Mesendoderm (in vitro differentiated cells): ENCODE measurements at regions not wholly inside any gene's neighbourhood (a gene's known extent, or its start where the extent isn't known, plus 50 kb on each side); places are given as distances from the start of the nearest gene placed in this dataset.
"Not testable (repeated sequence)": the region's sequence is repeated elsewhere in the genome, so short reads cannot be mapped to it uniquely, and the experiment has no call there.

ENCODE experiments used
- DNase-seq: peaks from one replicate; pipeline ENCODE4 v3.0.0; 2013
- H2AK5ac ChIP-seq: 2 replicates; pipeline ENCODE4 v1.6.1; 2013; ENCODE audit warnings: low read length, inconsistent platforms
- H2BK120ac ChIP-seq: 2 replicates; pipeline ENCODE4 v1.6.1; 2013; ENCODE audit warnings: low read depth, mild to moderate bottlenecking, low read length, moderate library complexity, mixed read lengths
- H2BK15ac ChIP-seq: replicated peaks from 2 replicates; pipeline ENCODE4 v1.6.1; 2013; ENCODE audit warnings: low read depth, mild to moderate bottlenecking, moderate library complexity
- H2BK5ac ChIP-seq: 2 replicates; pipeline ENCODE4 v1.6.1; 2013; ENCODE audit warnings: low read length, inconsistent platforms
- H3K18ac ChIP-seq: 2 replicates; pipeline ENCODE4 v1.6.1; 2013; ENCODE audit warnings: mild to moderate bottlenecking, low read length, mixed read lengths
- H3K23ac ChIP-seq: one replicate; pipeline ENCODE4 v1.6.1; 2013; ENCODE audit warnings: low read length
- H3K27ac ChIP-seq: 2 replicates; pipeline ENCODE4 v1.5.1; 2013; ENCODE audit warnings: low read depth, mild to moderate bottlenecking, inconsistent platforms, low read length, moderate library complexity
- H3K27me3 ChIP-seq: 2 replicates; pipeline ENCODE4 v1.6.1; 2013; ENCODE audit warnings: low read length, control low read depth, mild to moderate bottlenecking, inconsistent platforms; ENCODE audit not compliant: insufficient read depth, poor library complexity
- H3K36me3 ChIP-seq: 2 replicates; pipeline ENCODE4 v1.6.1; 2013; ENCODE audit warnings: low read length, inconsistent platforms; ENCODE audit not compliant: control insufficient read depth, insufficient read depth
- H3K4ac ChIP-seq: one replicate; pipeline ENCODE4 v1.6.1; 2013; ENCODE audit warnings: low read depth, mild to moderate bottlenecking, low read length, moderate library complexity
- H3K4me1 ChIP-seq: 2 replicates; pipeline ENCODE4 v1.6.1; 2013; ENCODE audit warnings: low read depth, low read length, inconsistent platforms; ENCODE audit not compliant: control insufficient read depth
- H3K4me2 ChIP-seq: 2 replicates; pipeline ENCODE4 v1.6.1; 2013; ENCODE audit warnings: low read length
- H3K4me3 ChIP-seq: 2 replicates; pipeline ENCODE4 v1.5.1; 2013; ENCODE audit warnings: mild to moderate bottlenecking, low read length
- H3K56ac ChIP-seq: one replicate; pipeline ENCODE4 v1.6.1; 2013; ENCODE audit warnings: low read length
- H3K79me1 ChIP-seq: 2 replicates; pipeline ENCODE4 v1.6.1; 2013; ENCODE audit warnings: low read length, inconsistent platforms
- H3K79me2 ChIP-seq: 2 replicates; pipeline ENCODE4 v1.6.1; 2013; ENCODE audit warnings: mild to moderate bottlenecking, low read length; ENCODE audit not compliant: control insufficient read depth, insufficient read depth
- H3K9ac ChIP-seq: 2 replicates; pipeline ENCODE4 v1.6.1; 2013; ENCODE audit warnings: low read length, inconsistent platforms
- H4K5ac ChIP-seq: one replicate; pipeline ENCODE4 v1.6.1; 2013; ENCODE audit warnings: low read length
- H4K8ac ChIP-seq: one replicate; pipeline ENCODE4 v1.6.1; 2013; ENCODE audit warnings: low read depth, mild to moderate bottlenecking, control low read depth, low read length, moderate library complexity
- WGBS: extraction: QIAGEN DNeasy Blood & Tissue Kit; methylation state at CpG from one replicate; pipeline ENCODE4 v1.1.7; 2013; ENCODE audit warnings: low lambda C conversion rate, missing lambda C conversion rate; ENCODE audit not compliant: insufficient coverage; ENCODE audit errors: extremely low coverage; 5-methylcytosine and 5-hydroxymethylcytosine counted together

- H3K4me2 ChIP-seq, H3K27ac ChIP-seq, H3K56ac ChIP-seq, H3K23ac ChIP-seq, DNase-seq, H3K9ac ChIP-seq, H3K4ac ChIP-seq, H3K79me2 ChIP-seq, H3K4me3 ChIP-seq, H3K27me3 ChIP-seq, H3K4me1 ChIP-seq, H4K8ac ChIP-seq, H2BK5ac ChIP-seq, H4K5ac ChIP-seq, H3K79me1 ChIP-seq, H3K36me3 ChIP-seq, H2BK15ac ChIP-seq, H2BK120ac ChIP-seq, H3K18ac ChIP-seq, H2AK5ac ChIP-seq: not testable (repeated sequence)
- no CpG with 5 or more reads among the region's 2 CpGs for WGBS
Measured at GRCh38 chr1:220969281-220969680, 90.0 kb downstream of the HLX start.

GRCh38 chr1:220970311-220970710, 91.1 kb downstream of the HLX start:
- WGBS, result no CpG with 5 or more reads among the region's 4 CpGs
- H3K4me2 ChIP-seq, result no peak overlapping the region
- no peak overlapping the region for H3K4me3 ChIP-seq
- H3K23ac ChIP-seq, result no peak overlapping the region
- no peaks in the 10 kb centered on the region for H3K27me3 ChIP-seq
- no peak overlapping the region for H3K4ac ChIP-seq
- no peaks in the 10 kb centered on the region for H3K36me3 ChIP-seq
- no peak overlapping the region for H3K18ac ChIP-seq
- H3K27ac ChIP-seq, result no peak overlapping the region
- no peak for DNase-seq
- no peak overlapping the region for H2BK5ac ChIP-seq
- no peaks in the 10 kb centered on the region for H3K79me2 ChIP-seq
- no peak overlapping the region for H2BK15ac ChIP-seq
- no peaks in the 10 kb centered on the region for H3K79me1 ChIP-seq
- H2AK5ac ChIP-seq, result no peak overlapping the region
- H3K56ac ChIP-seq, result no peak overlapping the region
- H3K4me1 ChIP-seq, result no peaks in the 10 kb centered on the region
- no peak overlapping the region for H4K5ac ChIP-seq
- H3K9ac ChIP-seq, result no peak overlapping the region
- no peak overlapping the region for H2BK120ac ChIP-seq
- H4K8ac ChIP-seq, result no peak overlapping the region

GRCh38 chr1:220971221-220971620, 92.0 kb downstream of the HLX start:
- Histone ChIP-seq H3K4me2 (no peak overlapping the region), H3K4me3 (no peak overlapping the region), H3K79me2 (no peaks in the 10 kb centered on the region), H2BK120ac (no peak overlapping the region), H2BK5ac (no peak overlapping the region), H2BK15ac (no peak overlapping the region), H3K4ac (no peak overlapping the region), H2AK5ac (no peak overlapping the region), H3K27ac (no peak overlapping the region), H3K79me1 (no peaks in the 10 kb centered on the region), H4K8ac (no peak overlapping the region), H4K5ac (no peak overlapping the region), H3K9ac (no peak overlapping the region), H3K23ac (no peak overlapping the region), H3K27me3 (no peaks in the 10 kb centered on the region), H3K4me1 (no peaks in the 10 kb centered on the region), H3K56ac (no peak overlapping the region), H3K36me3 (no peaks in the 10 kb centered on the region), H3K18ac (no peak overlapping the region)
- 100% methylated on average over 2 of the region's 5 CpGs for WGBS
- DNase-seq, result no peak

GRCh38 chr1:220974431-220974830, 95.2 kb downstream of the HLX start:
- no peak overlapping the region for H4K5ac ChIP-seq
- H2BK5ac ChIP-seq, result no peak overlapping the region
- H3K23ac ChIP-seq, result no peak overlapping the region
- no peak overlapping the region for H3K4me3 ChIP-seq
- no peak overlapping the region for H3K9ac ChIP-seq
- no CpG with 5 or more reads among the region's 1 CpG for WGBS
- no peak overlapping the region for H3K4me2 ChIP-seq
- no peaks in the 10 kb centered on the region for H3K79me2 ChIP-seq
- H3K4ac ChIP-seq, result no peak overlapping the region
- H3K18ac ChIP-seq, result no peak overlapping the region
- no peaks in the 10 kb centered on the region for H3K27me3 ChIP-seq
- H3K27ac ChIP-seq, result no peak overlapping the region
- H4K8ac ChIP-seq, result no peak overlapping the region
- H2BK15ac ChIP-seq, result no peak overlapping the region
- H3K4me1 ChIP-seq, result no peaks in the 10 kb centered on the region
- no peaks in the 10 kb centered on the region for H3K79me1 ChIP-seq
- H3K56ac ChIP-seq, result peak overlapping the region; percentile 7
- DNase-seq, result peak; percentile 35
- H3K36me3 ChIP-seq, result no peaks in the 10 kb centered on the region
- no peak overlapping the region for H2BK120ac ChIP-seq
- H2AK5ac ChIP-seq, result no peak overlapping the region

GRCh38 chr1:220976390-220976789, 97.1 kb downstream of the HLX start:
- H3K4me3 ChIP-seq, result no peak overlapping the region
- DNase-seq, result no peak
- H3K27ac ChIP-seq, result no peak overlapping the region
- 100% methylated on average over 2 of the region's 3 CpGs for WGBS
- no peaks in the 10 kb centered on the region for H3K79me1 ChIP-seq
- no peak overlapping the region for H3K18ac ChIP-seq
- no peak overlapping the region for H3K9ac ChIP-seq
- no peaks in the 10 kb centered on the region for H3K79me2 ChIP-seq
- no peaks in the 10 kb centered on the region for H3K4me1 ChIP-seq
- H2BK15ac ChIP-seq, result no peak overlapping the region
- no peak overlapping the region for H3K4me2 ChIP-seq
- no peak overlapping the region for H4K8ac ChIP-seq
- no peaks in the 10 kb centered on the region for H3K27me3 ChIP-seq
- no peak overlapping the region for H3K56ac ChIP-seq
- H2BK5ac ChIP-seq, result no peak overlapping the region
- no peak overlapping the region for H2BK120ac ChIP-seq
- no peak overlapping the region for H3K4ac ChIP-seq
- no peak overlapping the region for H4K5ac ChIP-seq
- no peak overlapping the region for H2AK5ac ChIP-seq
- H3K23ac ChIP-seq, result no peak overlapping the region
- H3K36me3 ChIP-seq, result no peaks in the 10 kb centered on the region

- Histone ChIP-seq H3K4me2 (no peak overlapping the region), H2AK5ac (no peak overlapping the region), H2BK15ac (no peak overlapping the region), H3K79me2 (no peaks in the 10 kb centered on the region), H3K4me3 (no peak overlapping the region), H3K9ac (no peak overlapping the region), H3K27ac (no peak overlapping the region), H4K8ac (no peak overlapping the region), H3K18ac (no peak overlapping the region), H3K79me1 (no peaks in the 10 kb centered on the region), H3K36me3 (no peaks in the 10 kb centered on the region), H2BK5ac (no peak overlapping the region), H3K27me3 (no peaks in the 10 kb centered on the region), H3K23ac (no peak overlapping the region), H2BK120ac (no peak overlapping the region), H3K56ac (no peak overlapping the region), H4K5ac (no peak overlapping the region), H3K4me1 (no peaks in the 10 kb centered on the region), H3K4ac (no peak overlapping the region)
- no peak for DNase-seq
- no CpG with 5 or more reads among the region's 3 CpGs for WGBS
Measured at GRCh38 chr1:220979371-220979770, 100.1 kb downstream of the HLX start.
